H1 (cell line): ENCODE measurements at regions not wholly inside any gene's neighbourhood (a gene's known extent, or its start where the extent isn't known, plus 50 kb on each side); places are given as distances from the start of the nearest gene placed in this dataset.

Experiments
- CBX8 ChIP-seq: fragments of 300-800, 300-1000 bp; sonication (generic); IDR thresholded peaks from 2 replicates; pipeline ENCODE4 v1.7.1; 2016; ENCODE audit warnings: low read depth, low read length, borderline replicate concordance

GRCh38 chr4:19809989-19810388, 441.7 kb upstream of the SLIT2 start (continued):
- no peak for TF ChIP-seq CBX8
- TF ChIP-seq, all 59 proteins: peak for 0
